ENCODE measurements at regions not wholly inside any gene's neighbourhood (a gene's known extent, or its start where the extent isn't known, plus 50 kb on each side); places are given as distances from the start of the nearest gene placed in this dataset.

- TF ChIP-seq CTCF (IDR thresholded peaks at IDR 0.05 in 2 of 3, conservative IDR thresholded peaks at IDR 0.05 in 1 of 3; ENCODE audit: insufficient read depth in 2 of 3, low read depth in 1 of 3, low read length in 3 of 3) (no peak), KLF6 (CRISPR knock-in tag; IDR thresholded peaks at IDR 0.05; ENCODE audit: borderline replicate concordance) (no peak)
These were observed 680.1 kb downstream of the EPHA3 start for GRCh38 chr3:89787485-89787884.
